Hepatocyte (in vitro differentiated cells): ENCODE measurements at regions not wholly inside any gene's neighbourhood (a gene's known extent, or its start where the extent isn't known, plus 50 kb on each side); places are given as distances from the start of the nearest gene placed in this dataset.

Experiments
- CTCF ChIP-seq: fragments of 200-600 bp; sonication (generic); IDR thresholded peaks from 2 replicates; pipeline ENCODE4 v1.5.1; 2016; ENCODE audit warnings: antibody characterized with exemption, mild to moderate bottlenecking; ENCODE audit not compliant: poor library complexity
- EZH2 ChIP-seq: fragments of 200-600 bp; sonication (generic); IDR thresholded peaks from 2 replicates; pipeline ENCODE4 v1.6.1; 2016; ENCODE audit warnings: antibody characterized with exemption, mild to moderate bottlenecking, borderline replicate concordance
- EZH2phosphoT487 ChIP-seq: fragments of 200-600 bp; sonication (generic); IDR thresholded peaks from one replicate; pipeline ENCODE4 v1.6.1; 2018; ENCODE audit warnings: antibody characterized with exemption, mild to moderate bottlenecking, low read depth, moderate library complexity; ENCODE audit not compliant: unreplicated experiment, severe bottlenecking

DNA sequence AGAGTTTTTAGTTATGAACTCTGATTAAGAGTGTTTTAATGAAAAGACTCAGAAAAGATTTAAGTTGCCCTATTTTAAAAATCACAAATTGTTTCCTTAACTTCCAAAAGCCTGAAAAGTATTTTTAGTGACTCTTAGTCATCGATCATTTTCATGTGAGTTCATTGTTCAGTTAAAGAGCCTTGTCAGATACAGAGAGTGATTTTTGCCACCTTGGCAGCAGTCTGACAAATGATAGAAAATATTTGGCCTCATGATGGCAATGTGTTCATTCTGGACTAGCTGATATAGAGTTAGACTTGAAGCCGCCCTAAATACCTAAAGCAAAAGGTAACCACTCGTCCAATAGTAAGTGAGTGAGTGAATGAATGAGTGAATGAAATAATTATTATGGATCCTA is 225.8 kb downstream of the CPS1 start:
- no peak for TF ChIP-seq CTCF
- TF ChIP-seq EZH2 = no peak
- TF ChIP-seq EZH2phosphoT487 = no peak
